ENCODE measurements at regions not wholly inside any gene's neighbourhood (a gene's known extent, or its start where the extent isn't known, plus 50 kb on each side); places are given as distances from the start of the nearest gene placed in this dataset.

- H3K27ac ChIP-seq: no peak overlapping the region
- H3K36me3 ChIP-seq: no peaks in the 10 kb centered on the region
- H3K27me3 ChIP-seq: no peaks in the 10 kb centered on the region
- H3K4me3 ChIP-seq: no peak overlapping the region
- H3K4me1 ChIP-seq: no peaks in the 10 kb centered on the region
- no peak for TF ChIP-seq CTCF (IDR thresholded peaks at IDR 0.05)
- no peak for DNase-seq (ENCODE audit: low spot score)
- H3K9me3 ChIP-seq: no peaks in the 10 kb centered on the region
Measured at GRCh38 chr17:14499976-14500375, 199.1 kb downstream of the HS3ST3B1 start.

- Histone ChIP-seq H3K36me3 (no peaks in the 10 kb centered on the region), H3K4me3 (no peak overlapping the region), H3K4me1 (no peaks in the 10 kb centered on the region), H3K27ac (no peak overlapping the region), H3K9me3 (no peaks in the 10 kb centered on the region), H3K27me3 (no peaks in the 10 kb centered on the region)
- TF ChIP-seq CTCF (IDR thresholded peaks at IDR 0.05): no peak
- DNase-seq (ENCODE audit: low spot score): no peak
Measured at GRCh38 chr17:14498812-14499211, 197.9 kb downstream of the HS3ST3B1 start.

GRCh38 chr17:14494161-14494560, 193.3 kb downstream of the HS3ST3B1 start:
- H3K4me1 ChIP-seq: no peaks in the 10 kb centered on the region
- H3K36me3 ChIP-seq: no peaks in the 10 kb centered on the region
- TF ChIP-seq CTCF (IDR thresholded peaks at IDR 0.05): no peak

GRCh38 chr17:14489986-14490385, 189.1 kb downstream of the HS3ST3B1 start:
- Histone ChIP-seq H3K9me3 (no peaks in the 10 kb centered on the region), H3K27ac (no peak overlapping the region), H3K4me3 (no peak overlapping the region), H3K4me1 (no peaks in the 10 kb centered on the region), H3K27me3 (no peaks in the 10 kb centered on the region), H3K36me3 (no peaks in the 10 kb centered on the region)
- TF ChIP-seq CTCF (IDR thresholded peaks at IDR 0.05): no peak
- DNase-seq (ENCODE audit: low spot score): no peak

More at GRCh38 chr17:14494161-14494560, 193.3 kb downstream of the HS3ST3B1 start:
- no peaks in the 10 kb centered on the region for H3K9me3 ChIP-seq
- H3K27ac ChIP-seq: no peak overlapping the region
- H3K27me3 ChIP-seq: no peaks in the 10 kb centered on the region
- no peak overlapping the region for H3K4me3 ChIP-seq
- no peak for DNase-seq (ENCODE audit: low spot score)

GRCh38 chr17:14488958-14489550, 188.2 kb downstream of the HS3ST3B1 start:
- TF ChIP-seq CTCF (IDR thresholded peaks at IDR 0.05): no peak
- no peaks in the 10 kb centered on the region for H3K9me3 ChIP-seq

GRCh38 chr17:14487068-14487467, 186.2 kb downstream of the HS3ST3B1 start:
- Histone ChIP-seq H3K27me3 (no peaks in the 10 kb centered on the region), H3K4me3 (no peak overlapping the region), H3K36me3 (no peaks in the 10 kb centered on the region), H3K9me3 (no peaks in the 10 kb centered on the region), H3K27ac (no peak overlapping the region), H3K4me1 (no peaks in the 10 kb centered on the region)
- DNase-seq (ENCODE audit: low spot score): no peak
- TF ChIP-seq CTCF (IDR thresholded peaks at IDR 0.05): no peak

More at GRCh38 chr17:14488958-14489550, 188.2 kb downstream of the HS3ST3B1 start:
- H3K4me1 ChIP-seq: no peaks in the 10 kb centered on the region
- H3K4me3 ChIP-seq: no peak overlapping the region
- no peak for DNase-seq (ENCODE audit: low spot score)
- no peak overlapping the region for H3K27ac ChIP-seq
- H3K27me3 ChIP-seq: no peaks in the 10 kb centered on the region
- H3K36me3 ChIP-seq: no peaks in the 10 kb centered on the region
